GM18873 (cell line): ENCODE measurements at regions not wholly inside any gene's neighbourhood (a gene's known extent, or its start where the extent isn't known, plus 50 kb on each side); places are given as distances from the start of the nearest gene placed in this dataset.
"Not testable (repeated sequence)": the region's sequence is repeated elsewhere in the genome, so short reads cannot be mapped to it uniquely, and the experiment has no call there.

Source experiments
- ATAC-seq: cut with Tn5 transposase; IDR thresholded peaks from one replicate; pipeline ENCODE4 v1.9.1; 2021; ENCODE audit warnings: mild to moderate bottlenecking, moderate library complexity, moderate number of reproducible peaks; ENCODE audit not compliant: unreplicated experiment, low FRiP score

DNA sequence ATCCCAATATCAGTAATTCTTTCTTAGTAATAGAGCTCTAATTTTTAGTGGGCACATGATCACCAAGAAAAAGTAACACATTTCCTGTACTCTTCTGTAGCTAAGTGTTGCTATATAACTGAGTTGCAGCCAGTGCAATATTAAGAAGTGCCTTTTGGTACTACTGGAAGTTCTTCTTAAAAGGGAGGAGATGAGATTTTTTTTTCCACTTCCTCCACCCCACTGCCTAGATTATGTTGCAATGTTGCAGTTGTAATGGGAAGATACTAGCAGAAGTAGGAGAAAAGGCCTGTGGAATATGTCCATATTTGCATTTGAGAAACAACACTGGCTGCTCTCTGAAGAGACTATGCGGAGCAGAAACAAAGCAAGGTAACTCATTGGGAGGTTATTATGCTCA lies 280.6 kb upstream of the ANO5 start:
- no peak for ATAC-seq

DNA sequence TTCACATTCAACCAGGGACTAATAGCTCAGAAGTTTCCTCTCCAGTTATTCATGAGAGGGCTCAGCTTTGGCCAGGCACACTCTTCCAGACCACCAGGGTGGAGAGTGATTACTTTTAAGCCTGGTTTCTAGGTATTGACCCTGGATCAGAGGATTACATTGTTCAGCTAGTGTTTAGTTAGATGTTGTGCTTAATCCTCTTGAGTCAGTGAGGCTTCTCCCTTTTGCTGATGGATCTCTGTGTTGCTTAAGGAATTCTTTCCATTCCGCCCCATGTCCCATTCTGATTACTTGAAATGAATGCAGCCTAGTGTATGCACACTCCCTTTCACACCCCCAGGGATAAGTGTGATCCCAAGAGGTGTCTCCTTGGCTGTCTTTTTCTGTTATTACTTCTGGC lies 271.7 kb upstream of the ANO5 start:
- ATAC-seq = no peak

DNA sequence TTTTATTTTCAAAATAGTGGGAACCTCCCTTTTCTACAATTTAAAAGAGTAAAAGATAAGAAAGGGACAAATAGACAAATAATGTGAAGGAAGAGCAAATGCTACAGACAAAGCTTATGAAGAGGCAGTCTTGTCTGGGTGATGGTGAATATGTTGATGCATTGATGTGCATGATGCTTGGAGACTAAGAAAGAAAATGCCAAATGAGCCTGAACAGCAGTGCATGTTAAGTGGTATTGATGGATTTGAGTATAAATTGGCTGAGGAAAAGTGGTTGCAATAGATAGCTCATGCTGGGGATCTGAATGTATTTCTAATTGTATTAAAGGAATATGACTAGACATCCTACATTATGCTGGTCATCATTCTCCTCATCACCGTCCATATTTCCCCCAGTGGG lies 268.6 kb upstream of the ANO5 start:
- no peak for ATAC-seq

DNA sequence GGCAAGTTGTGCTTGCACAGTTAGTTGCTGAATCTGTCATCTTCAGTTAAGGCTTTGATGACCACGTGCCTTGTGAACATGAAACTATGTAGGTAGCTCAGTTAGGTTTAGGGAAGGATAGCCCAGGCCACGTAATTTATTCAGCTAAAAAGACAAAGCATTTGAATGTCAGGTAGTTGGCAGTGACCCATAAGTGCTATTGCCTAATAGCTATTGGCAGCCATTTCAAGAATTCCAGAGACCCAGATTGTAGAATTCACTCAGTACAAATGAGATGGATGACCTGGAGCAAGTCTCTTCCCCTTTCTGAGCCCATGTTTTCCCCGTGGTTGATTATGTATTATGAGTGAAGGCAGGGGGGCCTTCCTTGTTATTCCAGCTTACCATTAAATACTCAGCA lies 265.3 kb upstream of the ANO5 start:
- no peak for ATAC-seq

DNA sequence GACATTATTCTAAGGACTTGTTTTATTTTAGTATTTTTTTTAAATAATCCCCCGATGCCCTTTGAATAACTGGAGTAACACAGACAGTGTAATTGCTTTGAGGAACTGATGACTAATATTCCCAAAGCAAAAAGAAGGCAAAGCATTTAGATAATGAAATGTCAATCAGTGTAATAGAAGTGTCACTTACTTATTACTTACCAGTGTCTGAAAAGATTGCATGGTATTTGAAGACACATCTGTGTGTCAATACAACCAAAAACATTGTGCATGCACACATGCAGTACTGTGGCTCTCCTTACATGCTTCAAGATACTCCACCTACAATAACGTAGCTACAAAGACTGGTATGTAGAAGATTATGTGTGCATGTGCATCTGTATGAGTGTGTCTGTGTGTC lies 264.0 kb upstream of the ANO5 start:
- ATAC-seq = no peak

DNA sequence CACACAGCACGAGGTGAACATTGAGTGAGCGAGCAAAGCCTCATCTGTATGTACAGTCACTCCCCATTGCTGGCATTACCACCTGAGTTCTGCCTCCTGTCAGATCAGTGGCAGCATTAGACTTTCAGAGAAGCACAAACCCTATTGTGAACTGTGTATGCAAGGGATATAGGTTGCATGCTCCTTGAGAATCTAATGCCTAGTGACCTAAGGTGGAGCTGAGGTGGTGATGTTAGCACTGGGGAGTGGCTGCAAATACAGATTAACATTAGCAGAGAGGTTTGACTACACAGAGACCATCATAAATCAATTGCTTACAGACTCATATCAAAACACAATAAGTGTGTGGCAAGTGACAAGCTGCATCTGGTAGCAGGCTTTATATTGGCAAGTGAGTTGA lies 262.5 kb upstream of the ANO5 start:
- ATAC-seq = no peak

DNA sequence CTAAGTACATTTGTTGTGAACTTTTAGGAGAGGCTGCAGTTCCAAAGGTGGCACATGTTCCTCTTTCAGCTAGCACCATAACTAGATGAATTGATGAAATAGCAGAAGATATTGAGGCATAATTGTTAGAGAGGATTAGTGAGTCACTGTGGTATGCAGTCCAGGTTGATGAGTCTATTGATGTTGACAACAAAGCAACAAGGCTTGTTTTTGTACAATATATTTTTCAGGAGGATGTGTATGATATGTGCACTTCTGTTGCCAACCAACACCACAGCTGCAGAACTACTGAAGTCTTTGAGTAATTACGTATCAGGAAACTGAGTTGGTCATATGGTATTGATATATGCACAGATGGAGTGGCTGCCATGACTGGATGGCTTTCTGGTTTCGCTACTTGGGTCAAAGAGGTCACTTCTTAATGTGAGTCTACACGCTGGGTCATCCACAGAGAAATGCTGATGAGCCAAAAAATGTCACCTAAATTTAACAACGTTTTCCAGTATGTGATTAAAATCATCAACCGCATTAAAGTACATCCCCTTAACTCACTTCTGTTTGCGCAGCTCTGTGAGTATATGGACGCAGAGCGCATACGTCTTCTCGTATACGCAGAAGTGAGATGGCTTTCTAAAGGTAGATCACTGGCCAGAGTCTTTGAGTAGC lies 261.3 kb upstream of the ANO5 start:
- ATAC-seq = no peak

DNA sequence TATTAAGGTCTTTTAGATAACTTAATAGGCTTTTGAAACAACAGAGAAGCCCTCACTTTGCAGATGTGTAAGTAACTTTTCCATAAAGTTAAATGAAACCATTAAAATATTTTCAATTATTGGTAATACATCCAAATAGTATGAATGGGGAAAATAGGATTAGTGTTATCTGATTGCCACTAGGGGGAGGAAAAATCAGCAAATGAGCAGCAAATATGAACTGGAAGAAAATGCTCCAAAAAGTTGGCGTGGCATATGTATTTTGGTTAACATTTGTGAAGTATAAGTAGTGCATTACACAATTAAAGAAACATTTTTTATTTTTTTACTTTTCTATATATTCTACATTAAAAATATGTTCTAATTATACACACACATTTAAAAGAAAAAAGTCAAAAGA lies 259.8 kb upstream of the ANO5 start:
- no peak for ATAC-seq

DNA sequence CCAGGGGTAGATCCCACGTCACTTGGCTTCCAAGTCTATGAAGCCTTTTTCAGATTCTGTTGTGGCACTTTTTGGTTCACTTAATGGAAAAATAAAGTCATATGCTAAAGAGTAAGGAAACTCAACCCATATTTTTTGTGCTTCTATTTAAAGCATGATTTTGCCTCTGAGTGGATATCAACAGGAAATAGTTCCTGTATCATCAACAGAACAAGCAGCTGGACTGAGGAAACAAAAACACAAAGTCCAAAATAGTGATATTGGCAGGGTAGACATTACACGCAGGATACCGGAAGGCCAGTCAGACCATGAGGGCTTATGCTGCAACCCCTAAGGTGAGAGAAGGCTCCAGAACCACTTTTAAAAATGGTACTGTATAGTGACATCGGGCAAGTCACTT lies 248.3 kb upstream of the ANO5 start:
- ATAC-seq = no peak

DNA sequence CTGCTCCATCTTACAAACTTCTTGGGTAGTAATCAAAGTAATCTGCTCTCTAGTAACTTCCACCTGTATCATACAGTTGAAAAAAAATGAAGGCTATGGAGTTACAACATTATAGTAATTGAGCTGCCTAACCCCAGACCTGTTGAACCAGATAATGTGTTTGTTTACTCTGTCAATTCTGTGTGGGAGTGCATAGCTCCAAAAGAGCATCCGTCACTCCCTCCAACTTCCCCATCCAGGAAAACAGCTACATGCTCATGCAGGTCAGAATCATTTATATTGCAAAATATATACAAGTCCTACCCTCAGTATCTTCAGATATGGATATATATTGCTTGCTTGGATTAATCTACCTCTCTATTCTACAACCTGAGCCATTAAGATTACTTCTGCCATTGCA lies 244.0 kb upstream of the ANO5 start:
- no peak for ATAC-seq

DNA sequence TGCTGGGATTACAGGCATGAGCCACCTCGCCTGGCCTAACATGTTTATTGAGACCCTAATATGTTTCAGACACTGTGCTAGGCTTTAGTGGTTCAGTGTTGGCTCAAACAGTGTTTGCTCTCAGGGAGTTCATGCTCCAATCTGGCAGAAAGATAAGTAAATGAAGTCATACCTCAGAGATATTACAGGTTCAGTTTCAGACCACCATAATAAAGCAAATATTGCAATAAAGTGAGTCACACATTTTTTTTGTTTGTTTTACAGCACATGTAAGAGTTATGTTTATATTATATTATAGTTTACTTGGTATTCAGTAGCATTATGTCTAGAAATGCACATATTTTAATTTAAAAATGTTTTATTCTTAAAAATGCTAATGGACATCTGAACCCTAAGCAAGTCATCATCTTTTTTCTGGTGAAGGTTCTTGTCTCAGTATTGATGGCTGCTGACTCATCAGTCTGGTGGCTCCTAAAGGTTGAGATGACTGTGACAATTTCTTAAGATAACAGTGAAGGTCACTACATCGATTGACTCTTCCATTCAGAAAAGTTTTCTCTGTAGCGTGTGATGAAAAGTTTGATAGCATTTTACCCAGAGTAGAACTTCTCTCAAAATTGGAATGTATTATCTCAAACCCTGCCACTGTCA lies 243.0 kb upstream of the ANO5 start:
- no peak for ATAC-seq

DNA sequence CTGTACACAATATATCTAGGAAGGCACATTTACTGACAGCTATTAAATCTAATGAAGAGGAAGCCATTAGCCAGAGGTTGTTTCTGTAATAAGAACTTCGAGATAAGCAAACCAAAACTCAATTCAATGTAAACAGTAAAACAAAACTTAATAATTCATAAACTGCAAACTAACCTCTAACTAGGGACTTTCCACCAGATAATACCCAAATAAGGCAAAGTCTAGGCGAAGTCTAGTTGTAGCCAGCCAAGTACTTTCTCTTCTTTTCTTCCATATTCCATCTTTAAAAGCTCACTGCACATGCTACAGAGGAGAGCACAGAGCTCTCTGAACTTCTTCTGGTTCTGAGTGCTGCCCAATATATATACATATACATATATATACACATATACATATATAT lies 229.9 kb upstream of the ANO5 start:
- peak; percentile 42 for ATAC-seq

DNA sequence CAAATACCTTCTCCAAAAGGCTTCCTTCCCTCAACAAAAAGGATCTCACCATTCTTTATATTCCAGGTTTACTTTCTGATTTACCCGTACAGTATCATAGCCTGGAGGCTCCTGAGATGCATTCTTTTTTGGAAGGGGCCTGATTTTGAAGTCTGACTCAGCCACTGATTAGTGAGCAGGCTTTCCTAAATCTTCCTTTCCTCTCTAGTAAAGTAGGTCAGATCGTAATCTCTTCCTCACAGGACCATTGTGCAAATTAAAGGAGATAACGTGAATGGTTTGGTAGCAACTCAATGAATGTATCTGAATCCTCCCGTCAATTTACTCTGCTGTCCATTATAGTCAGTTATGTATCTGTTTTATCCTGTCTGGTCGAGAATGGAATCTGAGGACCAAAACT lies 227.7 kb upstream of the ANO5 start:
- ATAC-seq = no peak

DNA sequence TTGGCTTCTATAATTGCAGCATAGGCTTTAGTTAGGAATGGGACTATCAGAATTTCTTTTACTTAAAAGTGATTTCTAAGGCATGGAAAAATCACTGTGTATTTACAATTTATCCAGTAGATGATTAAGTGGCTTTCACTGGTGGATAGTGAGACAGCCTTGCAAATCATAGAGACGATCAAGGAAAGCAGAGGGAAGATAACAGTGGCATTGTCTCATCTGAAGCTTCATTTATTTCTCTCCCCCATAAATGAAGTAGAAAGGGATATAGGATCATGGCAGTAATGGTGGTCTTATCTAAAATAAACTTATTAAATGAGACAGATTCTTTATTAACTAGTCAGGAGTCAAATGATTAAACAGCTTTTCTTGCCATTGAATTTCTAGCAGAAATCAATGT lies 224.2 kb upstream of the ANO5 start:
- ATAC-seq = no peak

DNA sequence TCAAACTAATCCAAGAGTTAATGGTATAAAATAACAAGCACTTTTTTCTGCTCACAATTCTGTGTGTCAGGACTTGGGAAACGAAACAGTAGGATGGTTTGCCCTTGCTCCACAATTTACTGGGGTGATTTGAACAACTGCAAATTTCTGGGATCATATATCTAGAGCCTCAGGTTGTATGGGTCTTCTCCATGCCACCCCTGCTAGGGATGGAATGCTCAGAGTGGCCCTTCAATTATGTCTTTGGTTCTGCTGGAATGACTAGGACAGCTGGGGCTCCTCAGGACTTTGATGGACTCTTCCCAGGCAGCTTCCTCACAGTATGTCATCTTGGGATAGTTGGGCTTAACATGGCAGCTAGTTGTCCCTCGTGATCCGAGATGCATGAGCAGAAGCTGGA lies 223.0 kb upstream of the ANO5 start:
- no peak for ATAC-seq

DNA sequence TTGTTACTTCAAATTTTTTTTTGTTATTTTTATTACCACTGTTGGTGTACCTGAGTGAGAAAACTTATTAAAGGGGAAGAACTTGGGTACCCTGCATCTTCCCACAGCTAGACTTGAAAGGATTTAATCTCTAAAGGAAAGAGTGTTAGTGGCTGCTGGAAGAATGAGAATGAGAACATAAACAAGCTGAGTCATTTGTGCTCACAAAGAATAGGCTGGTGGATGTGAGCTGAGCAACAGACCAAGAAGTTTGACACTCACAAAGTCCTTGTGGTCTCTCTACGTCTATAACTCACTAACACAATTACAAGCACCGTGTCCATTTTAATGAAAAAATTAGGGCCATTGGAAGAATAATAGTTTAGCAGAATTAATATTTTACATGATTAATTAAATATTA lies 217.6 kb upstream of the ANO5 start:
- no peak for ATAC-seq

DNA sequence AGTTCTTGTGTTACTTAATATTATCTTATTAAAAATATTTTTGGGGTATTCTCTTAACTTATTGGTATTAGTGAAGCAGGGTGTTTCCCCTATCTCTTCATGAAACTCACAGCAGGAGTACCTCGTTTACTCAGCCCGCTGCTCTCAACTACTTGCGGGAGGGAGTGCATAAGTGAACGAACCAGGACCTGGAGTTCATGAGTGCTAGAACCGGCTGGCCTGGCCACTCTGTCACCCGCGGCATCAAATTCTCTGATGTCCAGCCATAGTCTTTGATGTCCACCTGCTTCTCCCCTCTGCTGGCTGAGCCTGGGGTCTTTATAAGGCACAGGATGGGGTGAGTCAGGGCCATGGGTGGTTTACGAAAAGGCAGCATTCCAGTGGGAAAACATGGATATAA lies 216.7 kb upstream of the ANO5 start:
- no peak for ATAC-seq

DNA sequence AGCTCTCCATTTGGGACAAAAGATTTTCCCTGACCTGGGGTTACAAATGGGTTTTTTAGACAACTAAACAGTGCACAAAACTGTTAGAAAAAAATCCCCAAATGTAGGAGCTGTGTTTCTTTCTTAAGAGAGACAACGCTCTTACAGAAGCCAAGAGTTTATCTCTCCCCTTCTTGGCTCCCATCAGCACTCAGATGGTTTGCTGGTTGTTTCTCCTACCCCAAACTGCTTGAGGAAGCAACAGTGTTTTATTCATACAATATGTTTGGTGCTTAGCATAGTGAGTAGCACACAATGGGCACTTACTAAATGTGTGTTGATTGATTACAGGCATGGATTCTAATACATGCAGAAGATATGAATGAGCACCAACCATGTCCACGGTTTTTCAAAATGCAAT lies 209.5 kb upstream of the ANO5 start:
- ATAC-seq = no peak

DNA sequence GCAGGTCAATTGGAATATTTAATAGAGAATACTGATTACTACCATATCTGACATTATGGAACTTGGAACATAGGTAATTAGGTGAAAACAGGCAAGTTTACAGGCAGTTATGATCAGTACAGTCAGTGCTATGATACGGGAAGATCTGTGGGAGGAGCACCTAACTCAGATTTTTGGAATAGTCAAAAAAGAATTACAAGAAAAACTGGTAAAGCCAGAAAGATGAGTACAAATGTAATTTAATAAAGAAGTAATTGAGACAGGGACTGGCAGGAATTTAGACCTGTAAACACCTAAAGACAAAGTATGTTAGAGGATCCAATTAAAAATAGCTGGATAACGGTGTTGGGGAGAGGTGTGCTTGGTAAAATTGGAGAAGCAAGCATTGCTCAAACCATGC lies 206.5 kb upstream of the ANO5 start:
- no peak for ATAC-seq

DNA sequence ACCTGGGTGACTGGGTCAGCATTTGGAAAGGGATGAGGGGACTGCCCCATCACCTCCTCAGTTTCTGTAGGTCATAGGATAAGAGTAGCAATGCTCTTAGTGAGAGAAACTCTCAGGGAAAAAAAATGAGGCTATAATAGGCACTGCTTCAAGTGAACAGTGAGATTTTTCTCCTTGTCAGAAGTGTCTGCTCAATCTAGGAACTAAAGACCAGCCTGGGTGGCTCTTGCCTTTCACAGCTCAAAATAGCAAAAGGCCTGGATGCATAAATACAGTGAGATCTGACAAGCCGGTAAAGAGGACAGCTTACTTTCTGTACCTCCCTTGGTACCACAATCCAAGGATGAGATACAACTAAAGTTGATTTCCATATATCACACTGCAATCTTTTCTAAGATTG lies 205.6 kb upstream of the ANO5 start:
- ATAC-seq = no peak

DNA sequence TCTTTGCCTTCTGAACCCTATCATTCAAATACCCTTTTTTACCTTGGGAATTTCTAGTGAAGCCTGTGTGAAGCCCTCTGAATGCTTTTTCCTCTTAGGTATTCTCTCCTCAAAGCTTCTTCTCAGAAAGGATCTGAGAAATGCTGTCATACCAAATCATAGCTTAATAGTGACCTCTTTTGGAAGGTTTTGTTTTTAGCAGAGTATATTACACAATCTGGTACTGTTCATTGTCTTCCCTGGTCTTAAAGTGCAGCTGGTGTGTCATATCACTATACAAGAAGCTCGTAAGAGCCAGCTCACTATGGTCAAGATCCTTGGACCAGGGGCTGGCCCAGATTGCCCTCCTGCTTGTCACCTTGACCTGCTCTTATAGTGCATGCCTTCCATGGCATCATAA lies 204.4 kb upstream of the ANO5 start:
- no peak for ATAC-seq

DNA sequence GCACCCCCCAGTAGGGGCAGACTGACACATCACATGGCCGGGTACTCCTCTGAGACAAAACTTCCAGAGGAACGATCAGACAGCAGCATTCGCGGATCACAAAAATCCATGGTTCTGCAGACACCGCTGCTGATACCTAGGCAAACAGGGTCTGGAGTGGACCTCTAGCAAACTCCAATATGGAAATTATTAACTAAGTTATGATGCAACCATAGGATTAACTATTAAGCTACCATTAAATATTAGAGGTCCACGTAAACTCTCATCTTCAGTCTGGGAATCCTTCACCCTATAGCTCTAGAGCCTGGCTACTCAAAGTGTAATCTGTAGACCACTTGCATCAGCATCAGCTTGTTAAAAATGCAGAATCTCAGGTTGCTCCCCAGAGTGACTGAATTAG lies 191.1 kb upstream of the ANO5 start:
- ATAC-seq = not testable (repeated sequence)

DNA sequence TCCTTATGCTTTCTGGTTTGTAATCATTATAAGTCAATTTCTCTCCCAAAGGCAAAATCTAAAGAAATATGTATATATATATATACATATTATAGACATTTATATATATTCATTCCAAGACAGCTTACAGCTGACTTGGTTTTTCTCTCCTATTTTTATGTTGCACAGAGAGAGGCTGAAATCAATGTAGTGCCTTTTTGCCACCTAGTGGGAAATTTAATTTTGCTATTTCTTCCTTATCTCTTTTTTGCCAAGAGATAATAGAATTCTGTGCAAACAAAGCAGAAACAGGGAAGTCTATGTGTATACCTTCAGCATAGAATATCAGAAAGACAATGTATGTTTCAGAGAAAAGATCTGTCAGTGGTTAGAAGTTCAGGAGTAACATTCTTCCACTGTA lies 186.0 kb upstream of the ANO5 start:
- no peak for ATAC-seq
